Immature natural killer cell (primary cell): ENCODE measurements at regions not wholly inside any gene's neighbourhood (a gene's known extent, or its start where the extent isn't known, plus 50 kb on each side); places are given as distances from the start of the nearest gene placed in this dataset.
"Not testable (repeated sequence)": the region's sequence is repeated elsewhere in the genome, so short reads cannot be mapped to it uniquely, and the experiment has no call there.

Experiments used
- DNase-seq, 3 donors: peaks; one replicate each; pipeline ENCODE4 v3.0.0; 2022; ENCODE audit warnings: mixed read lengths in 1 of 3
- H3K27ac Mint-ChIP-seq, 6 donors: one replicate each; pipeline ENCODE4 v1.8.0; 2020; ENCODE audit warnings: mixed read lengths in 6 of 6, mild to moderate bottlenecking in 5 of 6, inconsistent platforms in 4 of 6, moderate library complexity in 3 of 6
- H3K27me3 Mint-ChIP-seq, 3 donors: one replicate each; pipeline ENCODE4 v1.8.0; 2020 to 2021; ENCODE audit warnings: low read depth in 3 of 3, mild to moderate bottlenecking in 3 of 3, mixed read lengths in 3 of 3, moderate library complexity in 3 of 3, inconsistent platforms in 1 of 3
- H3K36me3 Mint-ChIP-seq, 3 donors: one replicate each; pipeline ENCODE4 v1.8.0; 2020; ENCODE audit warnings: mixed read lengths in 3 of 3, inconsistent platforms in 2 of 3, mild to moderate bottlenecking in 2 of 3
- H3K4me1 Mint-ChIP-seq, 2 donors: one replicate each; pipeline ENCODE4 v1.8.0; 2020; ENCODE audit warnings: inconsistent platforms in 2 of 2, mild to moderate bottlenecking in 2 of 2, mixed read lengths in 2 of 2, moderate library complexity in 1 of 2
- H3K4me3 Mint-ChIP-seq, 5 donors: one replicate each; pipeline ENCODE4 v1.8.0; 2020; ENCODE audit warnings: mild to moderate bottlenecking in 5 of 5, mixed read lengths in 5 of 5, inconsistent platforms in 3 of 5, moderate library complexity in 3 of 5
- H3K9me3 Mint-ChIP-seq, 6 donors: one replicate each; pipeline ENCODE4 v1.8.0; 2020; ENCODE audit warnings: mild to moderate bottlenecking in 6 of 6, mixed read lengths in 6 of 6, inconsistent platforms in 4 of 6, moderate library complexity in 3 of 6

GRCh38 chr7:20535541-20535940, 79.9 kb upstream of the ABCB5 start:
- Mint-ChIP-seq H3K4me1 (no peaks in the 10 kb centered on the region), H3K4me3 (no peak overlapping the region), H3K27me3 (peaks cover 0 to 1% (median 0%) of the 10 kb centered on the region in 3 donors), H3K27ac (no peak overlapping the region), H3K9me3 (peaks cover 0 to 4% (median under 1%) of the 10 kb centered on the region in 6 donors), H3K36me3 (no peaks in the 10 kb centered on the region)
- DNase-seq, result no peak

- Mint-ChIP-seq H3K4me3 (no peak overlapping the region), H3K4me1 (no peaks in the 10 kb centered on the region), H3K9me3 (peaks cover 0 to 6% (median 5%) of the 10 kb centered on the region in 6 donors), H3K36me3 (no peaks in the 10 kb centered on the region), H3K27me3 (peaks cover 0 to 1% (median 0%) of the 10 kb centered on the region in 3 donors), H3K27ac (no peak overlapping the region)
- no peak for DNase-seq
Measured at GRCh38 chr7:20539201-20539600, 76.3 kb upstream of the ABCB5 start.

- Mint-ChIP-seq H3K27ac (no peak overlapping the region), H3K9me3 (peaks cover 0 to 8% (median 3%) of the 10 kb centered on the region in 6 donors), H3K4me1 (no peaks in the 10 kb centered on the region), H3K27me3 (peaks cover 0 to 1% (median 0%) of the 10 kb centered on the region in 3 donors), H3K36me3 (no peaks in the 10 kb centered on the region), H3K4me3 (no peak overlapping the region)
- no peak for DNase-seq
Measured at GRCh38 chr7:20541608-20542349, 73.7 kb upstream of the ABCB5 start.

- H3K36me3 Mint-ChIP-seq, result no peaks in the 10 kb centered on the region
- no peaks in the 10 kb centered on the region for H3K4me1 Mint-ChIP-seq
- DNase-seq, result no peak
- H3K27ac Mint-ChIP-seq, result no peak overlapping the region
- H3K4me3 Mint-ChIP-seq, result no peak overlapping the region
- peaks cover 0 to under 1% (median 0%) of the 10 kb centered on the region in 3 donors for H3K27me3 Mint-ChIP-seq
- peaks cover 0 to 6% (median 4%) of the 10 kb centered on the region in 6 donors for H3K9me3 Mint-ChIP-seq
Measured at GRCh38 chr7:20542594-20542993, 72.9 kb upstream of the ABCB5 start.

- H3K36me3 Mint-ChIP-seq, result no peaks in the 10 kb centered on the region
- H3K27ac Mint-ChIP-seq, result no peak overlapping the region
- no peak for DNase-seq
- no peaks in the 10 kb centered on the region for H3K27me3 Mint-ChIP-seq
- no peaks in the 10 kb centered on the region for H3K4me1 Mint-ChIP-seq
- H3K9me3 Mint-ChIP-seq, result peaks cover 0 to 6% (median 4%) of the 10 kb centered on the region in 6 donors
- H3K4me3 Mint-ChIP-seq, result no peak overlapping the region
Measured at GRCh38 chr7:20543500-20543899, 72.0 kb upstream of the ABCB5 start.

GRCh38 chr7:20545016-20545415, 70.5 kb upstream of the ABCB5 start:
- Mint-ChIP-seq H3K4me3 (no peak overlapping the region), H3K9me3 (peaks cover 0 to 6% (median 4%) of the 10 kb centered on the region in 6 donors), H3K36me3 (no peaks in the 10 kb centered on the region), H3K4me1 (no peaks in the 10 kb centered on the region), H3K27ac (no peak overlapping the region), H3K27me3 (no peaks in the 10 kb centered on the region)
- no peak for DNase-seq

- not testable (repeated sequence) for DNase-seq, H3K9me3 Mint-ChIP-seq, H3K36me3 Mint-ChIP-seq, H3K4me3 Mint-ChIP-seq, H3K4me1 Mint-ChIP-seq, H3K27me3 Mint-ChIP-seq
- H3K27ac Mint-ChIP-seq, result peak overlapping the region in 1 of 6 donors; percentile 18
Measured at GRCh38 chr7:20546958-20547357, 68.5 kb upstream of the ABCB5 start.

- H3K9me3 Mint-ChIP-seq, result no peaks in the 10 kb centered on the region
- H3K27me3 Mint-ChIP-seq, result no peaks in the 10 kb centered on the region
- no peak for DNase-seq
- no peak overlapping the region for H3K4me3 Mint-ChIP-seq
- H3K4me1 Mint-ChIP-seq, result no peaks in the 10 kb centered on the region
- no peak overlapping the region for H3K27ac Mint-ChIP-seq
- no peaks in the 10 kb centered on the region for H3K36me3 Mint-ChIP-seq
Measured at GRCh38 chr7:20554072-20554471, 61.4 kb upstream of the ABCB5 start.

- no peaks in the 10 kb centered on the region for H3K36me3 Mint-ChIP-seq
- H3K9me3 Mint-ChIP-seq, result no peaks in the 10 kb centered on the region
- no peaks in the 10 kb centered on the region for H3K4me1 Mint-ChIP-seq
- no peak overlapping the region for H3K27ac Mint-ChIP-seq
- peaks cover 0 to 2% (median 0%) of the 10 kb centered on the region in 3 donors for H3K27me3 Mint-ChIP-seq
- no peak overlapping the region for H3K4me3 Mint-ChIP-seq
- DNase-seq, result no peak
Measured at GRCh38 chr7:20556091-20556490, 59.4 kb upstream of the ABCB5 start.

GRCh38 chr7:20557116-20557515, 58.4 kb upstream of the ABCB5 start:
- Mint-ChIP-seq H3K4me3 (no peak overlapping the region), H3K9me3 (no peaks in the 10 kb centered on the region), H3K36me3 (no peaks in the 10 kb centered on the region), H3K27me3 (peaks cover 0 to 2% (median 0%) of the 10 kb centered on the region in 3 donors), H3K27ac (no peak overlapping the region), H3K4me1 (no peaks in the 10 kb centered on the region)
- DNase-seq, result no peak

GRCh38 chr7:20558963-20559716, 56.3 kb upstream of the ABCB5 start:
- Mint-ChIP-seq H3K4me3 (no peak overlapping the region), H3K36me3 (no peaks in the 10 kb centered on the region), H3K4me1 (no peaks in the 10 kb centered on the region), H3K27ac (no peak overlapping the region), H3K9me3 (peaks cover 0 to 3% (median 0%) of the 10 kb centered on the region in 6 donors), H3K27me3 (peaks cover 0 to 2% (median 0%) of the 10 kb centered on the region in 3 donors)
- DNase-seq, result no peak

GRCh38 chr7:20559883-20560282, 55.6 kb upstream of the ABCB5 start:
- no peak overlapping the region for H3K4me3 Mint-ChIP-seq
- peaks cover 0 to 3% (median 0%) of the 10 kb centered on the region in 6 donors for H3K9me3 Mint-ChIP-seq
- no peaks in the 10 kb centered on the region for H3K36me3 Mint-ChIP-seq
- no peak for DNase-seq
- no peaks in the 10 kb centered on the region for H3K4me1 Mint-ChIP-seq
- no peak overlapping the region for H3K27ac Mint-ChIP-seq
- peaks cover 0 to 2% (median 0%) of the 10 kb centered on the region in 3 donors for H3K27me3 Mint-ChIP-seq

GRCh38 chr7:20560325-20561180, 54.9 kb upstream of the ABCB5 start:
- DNase-seq, result no peak
- Mint-ChIP-seq H3K4me1 (no peaks in the 10 kb centered on the region), H3K27me3 (peaks cover 0 to 2% (median 0%) of the 10 kb centered on the region in 3 donors), H3K9me3 (peaks cover 0 to 3% (median 0%) of the 10 kb centered on the region in 6 donors), H3K4me3 (no peak overlapping the region), H3K27ac (no peak overlapping the region), H3K36me3 (no peaks in the 10 kb centered on the region)

- peaks cover 0 to 3% (median 0%) of the 10 kb centered on the region in 6 donors for H3K9me3 Mint-ChIP-seq
- peaks cover 0 to 2% (median 0%) of the 10 kb centered on the region in 3 donors for H3K27me3 Mint-ChIP-seq
- no peaks in the 10 kb centered on the region for H3K4me1 Mint-ChIP-seq
- no peak for DNase-seq
- H3K4me3 Mint-ChIP-seq, result no peak overlapping the region
- no peak overlapping the region for H3K27ac Mint-ChIP-seq
- H3K36me3 Mint-ChIP-seq, result no peaks in the 10 kb centered on the region
Measured at GRCh38 chr7:20561466-20561865, 54.0 kb upstream of the ABCB5 start.
